Stimulated activated CD8-positive, alpha-beta memory T cell treated with anti-CD3 and anti-CD28 coated beads, Interleukin-4, amount 100 ng/mL, for 1 hour (primary cell): ENCODE measurements at regions not wholly inside any gene's neighbourhood (a gene's known extent, or its start where the extent isn't known, plus 50 kb on each side); places are given as distances from the start of the nearest gene placed in this dataset.
"Not testable (repeated sequence)": the region's sequence is repeated elsewhere in the genome, so short reads cannot be mapped to it uniquely, and the experiment has no call there.

Experiments used
- DNase-seq, 2 donors: peaks; one replicate each; pipeline ENCODE4 v3.0.0-alpha.2; 2020; ENCODE audit warnings: low read depth in 2 of 2, low spot score in 1 of 2

DNA sequence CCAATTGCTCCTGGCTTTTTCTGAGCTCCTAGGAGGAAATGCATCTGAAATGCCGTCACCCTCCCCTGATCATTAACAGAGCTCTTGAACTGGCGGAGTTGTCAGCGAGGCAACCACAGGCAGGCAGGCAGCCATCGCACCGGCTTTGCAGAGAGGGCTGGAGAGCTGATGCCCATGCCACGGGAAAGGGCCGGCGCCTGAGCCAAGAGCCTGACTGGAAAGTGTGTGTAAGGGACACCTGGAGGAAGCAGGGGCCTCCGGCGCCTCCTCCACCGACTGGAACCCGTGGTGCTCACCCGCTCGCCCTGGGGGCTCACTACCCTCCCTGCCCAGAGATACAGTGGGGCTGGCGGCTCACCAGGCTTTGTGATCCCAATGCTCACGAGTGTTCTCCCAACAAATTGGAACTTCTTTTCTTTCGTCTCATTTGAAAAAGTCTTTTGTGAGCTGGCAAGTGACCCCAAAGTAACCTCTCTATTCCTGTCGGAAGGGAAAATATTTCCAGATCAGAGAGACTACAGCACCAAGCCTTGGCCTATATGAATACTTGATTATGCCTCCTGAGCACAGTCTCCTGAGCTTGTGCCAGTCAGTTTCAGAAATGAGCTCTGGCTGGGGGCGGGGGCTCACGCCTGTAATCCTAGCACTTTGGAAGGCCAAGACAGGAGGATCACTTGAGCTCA lies 97.7 kb upstream of the SLC25A33 start:
- DNase-seq, result no peak

DNA sequence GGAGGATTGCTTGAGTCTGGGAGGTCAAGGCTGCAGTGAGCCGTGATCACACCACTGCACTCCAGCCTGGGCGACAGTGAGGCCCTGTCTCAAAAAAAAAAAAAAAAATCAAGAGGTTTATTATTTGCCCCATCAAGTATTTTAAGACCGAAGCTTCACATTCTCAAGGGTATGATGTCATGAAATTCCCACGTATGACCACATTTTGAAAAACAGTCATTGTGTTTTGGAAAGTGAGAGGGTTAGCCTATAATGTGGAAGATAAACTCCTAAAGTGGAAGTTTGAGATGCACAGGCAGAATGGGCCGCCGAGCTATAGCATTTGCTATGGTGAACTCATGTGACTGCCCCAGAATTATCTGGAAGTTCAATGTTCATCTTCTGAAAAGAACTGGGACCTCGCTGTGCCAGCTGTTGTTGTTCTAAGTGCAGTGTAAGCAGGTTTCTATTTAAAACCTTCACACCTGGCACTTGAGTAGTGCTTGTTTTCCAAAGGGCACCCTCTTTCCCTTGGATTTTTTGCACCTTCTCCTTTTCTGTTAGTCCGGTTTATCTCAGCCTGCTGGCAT lies 96.9 kb upstream of the SLC25A33 start:
- no peak for DNase-seq

DNA sequence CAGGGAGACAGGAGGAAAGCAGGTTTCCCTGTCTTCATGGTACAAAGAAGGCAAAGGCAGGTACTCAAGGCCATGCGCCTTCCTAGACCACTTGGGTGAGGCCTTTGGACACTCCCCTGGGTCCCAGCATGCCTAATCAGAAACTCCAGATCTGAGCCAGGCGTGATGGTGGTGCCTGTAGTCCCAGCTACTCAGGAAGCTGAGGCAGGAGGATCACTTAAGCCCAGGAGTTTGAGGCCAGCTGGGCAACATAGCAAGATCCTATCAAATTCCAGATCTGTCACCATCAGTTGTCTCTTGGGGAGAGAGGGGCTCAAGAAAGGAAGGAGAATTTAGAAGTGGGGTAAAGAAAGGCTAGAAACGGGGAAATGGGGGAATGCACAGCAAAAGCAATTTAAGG lies 96.3 kb upstream of the SLC25A33 start:
- DNase-seq, result no peak

DNA sequence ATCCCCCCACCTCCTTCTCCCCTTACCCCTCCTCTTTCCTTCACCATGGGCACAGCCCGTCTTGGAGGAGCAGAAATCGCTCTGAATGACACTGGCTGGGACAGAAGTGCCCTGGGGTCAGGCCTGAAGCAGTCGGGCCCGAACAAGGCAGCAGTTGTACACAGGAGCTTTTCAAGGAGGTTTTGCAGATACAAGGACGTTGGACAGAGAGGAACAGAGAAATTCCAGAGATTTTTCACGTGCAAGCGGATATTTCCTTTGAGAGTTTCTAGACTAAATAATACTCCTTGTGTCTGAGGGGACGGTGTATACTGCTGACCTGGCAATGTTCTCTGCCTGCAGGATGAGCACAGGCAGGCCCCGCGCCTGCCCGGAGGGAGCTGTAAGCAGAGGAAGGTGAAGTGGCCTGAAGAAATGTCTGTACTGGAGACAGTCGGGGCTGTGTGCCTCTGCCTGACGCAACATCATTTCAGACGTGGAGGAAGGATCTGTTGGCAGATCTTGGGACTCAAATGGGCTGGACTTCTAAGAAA lies 95.3 kb upstream of the SLC25A33 start:
- DNase-seq, result no peak

DNA sequence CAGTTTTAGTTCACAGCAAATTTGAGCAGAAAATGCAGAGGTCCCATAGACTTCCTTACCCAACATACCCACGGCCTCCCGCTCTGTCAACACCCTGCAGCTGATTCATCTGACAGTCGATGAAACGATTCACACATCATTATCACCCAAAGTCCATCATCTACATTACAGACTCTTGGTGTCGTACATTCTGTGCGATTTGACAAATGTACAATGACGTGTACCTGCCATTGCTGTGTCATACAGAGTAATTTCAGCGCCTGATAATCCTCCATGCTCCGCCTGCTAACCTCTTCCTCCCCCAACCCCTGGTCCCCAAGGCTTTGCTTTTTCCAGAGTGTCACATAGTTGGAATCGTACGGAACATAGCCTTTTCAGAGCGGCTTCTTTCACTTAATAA lies 94.7 kb upstream of the SLC25A33 start:
- no peak for DNase-seq

DNA sequence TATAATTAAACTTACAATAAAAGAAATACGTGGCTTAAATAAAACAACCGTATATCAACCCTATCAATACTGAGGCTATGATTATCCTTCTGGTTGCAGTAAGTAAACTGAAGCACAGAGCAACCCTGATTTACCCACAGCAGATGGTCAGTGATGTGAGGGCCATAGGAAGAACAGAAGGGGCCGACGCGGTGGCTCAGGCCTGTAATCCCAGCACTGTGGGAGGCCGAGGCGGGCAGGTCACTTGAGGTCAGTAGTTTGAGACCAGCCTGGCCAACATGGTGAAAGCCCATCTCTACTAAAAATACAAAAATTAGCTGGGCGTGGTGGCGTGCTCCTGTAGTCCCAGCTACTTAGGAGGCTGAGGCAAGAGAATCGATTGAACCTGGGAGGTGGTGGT lies 94.2 kb upstream of the SLC25A33 start:
- DNase-seq, result not testable (repeated sequence)

DNA sequence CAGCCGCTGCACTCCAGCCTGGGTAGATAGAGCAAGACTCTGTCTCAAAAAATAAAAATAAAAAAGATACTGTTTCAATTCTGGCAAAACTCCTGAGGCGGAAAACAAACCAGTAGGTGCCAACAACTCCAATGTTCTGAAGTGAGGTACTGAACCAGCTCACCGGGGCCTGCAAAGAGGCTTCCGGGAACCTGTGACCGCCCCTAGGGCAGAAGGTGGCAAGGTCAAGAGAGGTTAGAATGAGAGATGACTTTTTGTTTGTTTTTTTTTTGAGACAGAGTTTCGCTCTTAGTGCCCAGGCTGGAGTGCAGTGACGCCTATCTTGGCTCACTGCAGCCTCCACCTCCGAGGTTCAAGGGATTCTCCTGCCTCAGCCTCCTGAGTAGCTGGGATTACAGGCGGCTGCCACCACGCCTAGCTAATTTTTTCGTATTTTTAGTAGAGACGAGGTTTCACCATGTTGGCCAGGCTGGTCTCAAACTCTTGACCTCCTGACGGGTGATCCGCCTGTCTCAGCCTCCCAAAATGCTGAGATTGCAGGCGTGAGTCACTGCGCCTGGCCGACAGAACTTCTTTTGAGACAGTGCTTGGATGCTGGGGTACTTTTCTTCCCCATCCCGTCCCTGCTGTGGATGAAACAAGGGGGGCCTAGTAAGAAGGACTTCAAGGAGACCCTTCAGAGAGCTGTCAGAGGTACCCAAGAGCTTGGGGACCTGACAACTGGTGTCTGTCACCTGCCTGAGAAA lies 91.9 kb upstream of the SLC25A33 start:
- no peak for DNase-seq

DNA sequence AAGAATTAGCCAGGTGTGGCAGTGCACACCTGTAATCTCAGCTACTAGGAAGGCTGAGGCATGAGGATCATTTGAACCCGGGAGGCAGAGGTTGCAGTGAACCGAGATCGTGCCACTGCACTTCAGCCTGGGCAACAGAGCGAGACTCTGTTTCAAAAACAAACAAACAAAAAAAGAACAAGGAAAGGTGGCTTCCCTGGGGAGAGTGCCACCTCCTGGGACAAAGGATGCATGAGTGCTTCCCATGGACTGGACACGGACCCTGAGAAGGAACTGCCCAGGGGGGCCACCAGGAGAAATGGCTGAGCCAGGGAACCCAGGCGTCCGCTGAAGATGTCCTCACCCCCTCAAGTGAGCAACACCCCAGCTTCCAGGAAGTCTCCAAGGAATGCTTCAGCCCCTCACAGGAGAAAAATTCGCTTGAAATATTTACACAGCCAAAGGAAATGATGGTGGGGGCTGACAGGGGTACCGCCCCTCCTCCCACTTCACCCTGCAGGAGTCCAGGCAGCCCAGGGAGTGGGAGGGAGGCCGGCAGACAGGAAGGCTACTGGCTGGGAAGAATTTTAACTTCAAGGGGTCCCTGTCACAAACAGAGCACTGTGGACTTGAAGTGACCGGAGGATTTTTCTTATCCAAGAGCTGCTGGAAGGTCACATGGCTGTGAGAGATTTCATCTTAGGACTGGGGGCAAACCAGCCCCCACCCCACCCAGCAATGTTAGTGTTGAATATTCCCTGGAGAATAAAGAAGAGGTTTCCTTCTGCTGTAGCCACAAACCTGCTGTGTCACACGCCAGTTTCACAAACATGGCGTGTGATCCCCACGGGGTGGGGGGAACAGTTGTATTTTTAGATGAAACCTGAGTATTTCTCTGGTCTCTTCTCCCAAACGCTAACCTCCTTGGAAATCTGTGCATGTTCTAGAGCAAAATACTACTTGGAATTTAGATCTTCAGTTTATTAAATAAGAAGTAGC lies 90.8 kb upstream of the SLC25A33 start:
- no peak for DNase-seq

DNA sequence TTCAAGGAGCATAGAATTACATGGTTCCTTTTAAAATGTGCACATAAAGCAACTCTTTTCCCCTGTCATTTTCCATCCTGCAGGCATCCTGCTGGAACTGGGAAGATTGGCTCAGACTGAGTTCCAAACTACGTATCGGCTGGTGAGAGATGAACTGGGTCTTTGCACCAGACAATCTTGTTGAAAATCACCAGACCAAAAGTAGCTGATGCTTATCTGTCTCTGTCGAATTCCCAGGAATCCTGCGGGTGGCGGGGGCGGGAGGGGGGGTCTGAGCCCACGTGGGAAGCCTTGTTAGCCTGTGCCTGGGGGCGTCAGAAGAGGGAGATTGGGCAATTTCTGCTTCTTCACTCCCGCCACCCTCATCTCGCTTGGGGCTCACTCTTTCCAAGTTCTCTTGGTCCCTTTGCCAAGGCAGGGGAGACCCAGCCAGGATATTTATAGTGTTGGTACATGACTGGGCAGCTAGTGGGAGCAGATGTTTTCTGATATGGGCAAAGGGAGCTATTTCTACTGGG lies 90.1 kb upstream of the SLC25A33 start:
- DNase-seq, result no peak

DNA sequence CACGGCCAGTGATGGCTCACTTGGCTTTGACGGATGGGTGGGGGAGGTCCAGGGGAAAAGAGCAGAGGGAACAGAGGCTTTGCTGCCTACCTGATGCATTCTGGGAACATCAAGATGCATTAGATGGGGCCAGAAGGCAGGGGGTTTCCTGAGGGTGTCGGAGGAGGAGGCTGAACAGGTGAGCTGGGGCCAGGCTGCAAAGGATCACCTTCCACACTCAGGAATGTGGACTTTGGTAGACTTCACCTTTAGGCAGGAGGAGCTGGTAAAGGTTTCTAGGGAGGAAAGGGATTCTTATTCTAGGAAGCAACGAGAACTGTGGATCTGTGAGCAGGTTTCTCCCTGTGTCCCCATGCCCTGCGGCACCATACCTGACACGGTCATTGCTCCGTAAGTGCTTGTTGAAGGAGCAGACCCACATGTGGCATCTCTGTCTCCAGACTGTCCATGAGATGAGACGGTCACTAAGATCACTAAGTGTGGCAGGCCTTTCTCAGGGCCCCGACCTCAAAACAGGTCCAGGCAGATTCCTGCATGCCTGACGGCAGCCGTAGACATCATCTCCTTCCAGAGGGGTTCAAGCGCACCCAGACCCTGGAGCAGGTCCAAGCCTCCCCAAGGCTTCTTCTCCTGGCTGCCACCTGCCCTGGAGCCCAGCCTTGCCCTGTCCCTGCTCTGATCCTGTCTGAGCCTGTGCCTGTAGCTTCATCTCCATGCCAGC lies 89.1 kb upstream of the SLC25A33 start:
- DNase-seq, result no peak

DNA sequence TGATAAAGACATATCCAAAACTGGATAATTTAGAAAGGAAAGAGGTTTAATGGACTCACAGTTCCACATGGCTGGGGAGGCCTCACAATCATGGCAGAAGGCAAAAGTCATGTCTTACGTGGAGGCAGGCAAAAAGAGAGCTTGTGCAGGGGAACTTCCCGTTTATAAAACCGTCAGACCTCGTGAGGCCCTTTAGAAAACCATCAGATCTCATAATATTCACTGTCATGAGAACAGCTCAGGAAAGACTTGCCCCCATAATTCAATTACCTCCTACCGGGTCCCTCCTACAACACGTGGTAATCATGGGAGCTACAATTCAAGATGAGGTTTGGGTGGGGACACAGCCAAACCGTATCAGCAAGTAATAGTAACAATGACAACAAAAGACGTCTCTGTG lies 88.2 kb upstream of the SLC25A33 start:
- DNase-seq, result no peak

DNA sequence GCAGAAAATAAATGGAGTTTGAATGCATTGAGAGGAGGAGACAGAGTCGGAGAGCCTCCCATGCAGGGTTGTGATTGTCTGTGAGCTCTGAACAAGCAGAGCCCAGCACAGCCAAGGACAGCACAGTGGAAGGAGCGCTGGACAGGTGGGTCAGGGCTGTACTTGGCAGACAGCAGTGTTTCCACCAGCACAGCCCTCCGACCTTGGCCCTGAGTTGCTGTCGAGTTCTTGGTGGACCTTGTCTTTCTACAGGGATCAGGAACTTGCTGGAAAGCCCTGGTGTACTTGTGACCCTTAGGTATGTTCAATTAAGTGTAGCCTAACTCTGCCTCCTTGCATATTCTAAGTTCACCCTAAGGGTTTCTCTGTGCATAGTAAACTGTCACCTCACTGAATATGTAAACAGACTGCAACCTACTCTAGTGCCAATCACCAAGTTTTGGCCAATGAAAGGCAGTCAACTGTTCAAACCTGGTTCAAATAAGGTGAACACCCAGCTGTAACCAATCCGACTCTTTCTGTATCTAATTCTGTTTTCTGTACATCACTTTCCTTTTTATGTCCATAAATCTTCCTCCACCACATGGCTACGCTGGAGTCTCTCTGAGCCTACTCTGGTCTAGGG lies 86.6 kb upstream of the SLC25A33 start:
- no peak for DNase-seq

DNA sequence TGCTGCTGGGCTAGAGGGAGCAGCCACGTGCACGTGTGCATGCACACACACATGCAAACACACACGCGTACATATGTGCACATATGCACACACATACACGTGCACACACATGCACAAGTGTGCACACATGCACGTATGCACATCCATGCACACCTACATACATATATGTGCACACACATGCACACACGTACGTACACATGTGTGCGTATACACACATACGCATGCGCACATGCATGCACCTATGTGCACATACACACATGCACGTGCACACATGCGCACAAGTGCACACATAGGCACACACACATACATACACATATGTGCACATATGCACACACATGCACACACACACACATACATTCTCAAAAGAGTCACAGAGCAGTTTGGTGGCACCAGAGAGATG lies 85.9 kb upstream of the SLC25A33 start:
- DNase-seq, result no peak

DNA sequence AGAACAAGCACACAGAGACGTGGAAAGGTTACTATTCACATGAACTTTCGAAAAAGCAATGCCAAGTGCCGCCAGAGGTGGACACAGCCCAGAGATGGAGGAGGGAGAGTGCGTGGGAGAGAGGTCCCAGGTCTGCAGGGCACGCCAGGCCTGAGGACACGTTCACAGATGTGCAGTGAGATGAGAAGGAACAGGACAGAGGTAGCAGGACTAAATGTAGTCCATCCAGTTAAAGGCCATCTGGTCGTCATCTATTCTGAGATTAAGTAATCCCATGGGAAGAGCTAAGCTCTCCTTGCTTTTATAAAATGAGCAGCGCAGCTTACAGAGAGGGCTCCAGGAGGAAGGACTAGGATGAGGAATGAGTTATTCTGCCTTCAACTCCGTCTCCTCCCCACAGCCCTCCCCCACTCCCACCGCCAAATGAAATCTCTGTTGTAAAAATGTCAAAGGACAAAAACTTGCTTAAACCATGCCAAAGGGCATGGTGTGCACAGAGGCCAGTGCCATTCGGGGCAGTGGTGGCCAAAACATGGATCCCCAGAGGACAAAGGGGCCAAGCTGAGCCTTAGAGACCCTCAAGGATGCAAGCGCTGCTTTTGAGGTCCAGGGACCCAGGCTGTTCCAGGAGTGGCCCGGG lies 85.4 kb upstream of the SLC25A33 start:
- DNase-seq, result no peak

DNA sequence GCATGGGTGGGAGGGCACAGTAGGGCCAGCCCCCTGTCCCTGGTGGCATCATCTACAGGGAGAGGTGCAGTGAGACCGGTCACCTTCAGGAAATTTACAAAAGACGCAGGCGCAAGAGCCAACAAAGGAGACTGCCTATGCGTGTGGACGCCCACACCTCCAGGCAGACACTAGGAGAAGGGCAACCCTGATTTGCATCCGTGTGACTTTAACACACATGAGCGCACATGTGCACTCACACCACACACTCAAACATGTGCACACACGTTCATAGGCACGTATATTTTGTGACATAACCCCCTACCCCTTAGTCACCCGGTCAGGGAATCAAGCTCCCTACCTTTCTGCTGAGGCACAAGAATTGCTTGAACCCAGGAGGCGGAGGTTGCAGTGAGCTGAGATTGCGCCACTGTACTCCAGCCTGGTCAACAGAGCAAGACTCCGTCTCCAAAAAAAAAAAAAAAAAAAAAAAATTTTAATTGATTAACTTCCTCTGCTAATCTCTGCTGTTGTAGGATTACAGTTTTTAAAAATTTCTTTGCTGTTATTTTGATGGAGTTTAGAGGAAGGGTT lies 84.7 kb upstream of the SLC25A33 start:
- DNase-seq, result no peak

DNA sequence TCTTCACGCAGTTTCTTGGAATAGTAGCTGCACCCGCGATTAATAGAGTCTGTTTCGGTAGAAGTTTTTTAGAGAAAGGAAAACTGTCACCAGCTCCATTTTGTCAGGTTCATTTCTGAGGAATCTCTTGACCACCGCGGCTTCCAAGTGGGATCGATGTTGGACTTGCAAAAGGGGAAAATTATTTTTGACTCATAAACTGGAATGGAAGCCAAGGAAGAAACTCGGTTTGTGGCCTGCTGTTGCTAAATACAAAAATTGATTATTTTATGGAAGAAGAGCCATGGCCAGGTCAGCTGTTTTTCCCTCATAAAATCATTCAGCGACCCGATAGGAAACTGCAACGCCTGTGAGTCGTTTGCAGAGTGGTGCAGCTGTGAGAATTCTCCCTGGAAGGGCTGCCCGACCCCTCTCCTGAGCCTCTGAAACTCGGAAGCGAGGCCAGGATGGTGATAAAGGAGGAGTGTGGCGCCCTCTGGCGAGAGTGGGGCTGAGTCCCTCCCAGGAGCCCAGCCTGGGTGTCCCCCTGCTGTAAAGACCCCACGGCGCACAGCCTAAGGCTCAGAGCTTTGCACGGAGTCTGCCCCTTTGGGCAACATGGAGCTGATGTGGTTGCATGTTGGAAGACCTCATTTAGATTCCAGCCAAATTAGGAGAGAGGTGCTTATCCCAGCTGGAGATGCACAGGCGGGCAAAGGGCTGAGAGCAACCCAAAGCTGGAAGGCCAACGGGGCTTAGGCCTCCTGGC lies 83.6 kb upstream of the SLC25A33 start:
- DNase-seq, result peak; percentile 11 to 56

DNA sequence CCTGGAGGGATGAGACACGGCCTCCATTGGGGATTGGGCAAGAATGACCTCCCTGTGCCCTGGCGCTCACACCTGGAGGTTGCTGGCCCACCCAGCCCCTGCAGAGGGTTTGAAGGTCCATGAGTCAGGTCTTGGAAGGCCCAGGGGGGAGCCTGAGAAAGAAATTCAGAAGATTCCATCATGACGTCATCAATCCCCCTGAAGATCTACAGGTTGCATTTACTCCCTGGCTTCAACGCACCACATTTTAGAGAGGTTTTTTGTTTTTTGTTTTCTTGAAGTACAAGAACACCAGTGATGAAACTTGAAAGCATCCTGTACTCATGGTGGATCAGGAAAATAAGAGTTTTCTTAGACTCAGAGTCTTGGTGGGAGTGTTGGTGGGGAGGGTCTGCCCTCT lies 82.4 kb upstream of the SLC25A33 start:
- no peak for DNase-seq

DNA sequence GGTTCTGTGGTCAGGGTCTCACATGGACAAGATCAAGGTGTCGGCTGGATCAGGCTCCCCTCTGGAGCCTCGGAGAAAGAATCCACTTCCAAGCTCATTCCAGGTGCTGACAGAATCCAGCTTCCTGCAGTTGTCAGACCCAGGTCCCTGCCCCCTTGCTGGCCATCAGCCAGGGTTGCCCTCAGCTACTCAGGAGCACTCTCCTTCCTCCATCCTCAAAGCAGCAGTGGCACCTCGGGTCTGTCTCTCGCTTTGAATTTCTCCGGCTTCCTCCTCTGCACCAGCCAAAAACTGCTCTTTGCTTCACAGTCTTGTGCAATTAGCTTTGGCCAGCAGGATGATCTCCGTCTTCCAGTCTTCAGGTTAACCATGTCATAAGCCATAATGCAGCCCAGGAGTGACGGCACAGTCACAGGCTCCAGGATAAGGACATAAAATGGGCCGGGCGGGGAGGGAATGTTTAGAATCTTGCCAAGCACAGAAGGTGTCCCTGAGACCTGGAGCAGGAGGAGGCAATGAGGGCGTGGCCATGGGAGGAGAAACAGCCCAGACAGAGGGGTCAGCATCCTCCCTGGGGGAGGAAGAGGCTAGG lies 79.4 kb upstream of the SLC25A33 start:
- no peak for DNase-seq
